Fibroblast of villous mesenchyme (primary cell): ENCODE measurements at regions not wholly inside any gene's neighbourhood (a gene's known extent, or its start where the extent isn't known, plus 50 kb on each side); places are given as distances from the start of the nearest gene placed in this dataset.
A peak's percentile ranks its signal among the peaks of the same experiment; 100 is the strongest.

Source experiments
- DNase-seq: peaks from one replicate; pipeline ENCODE4 v3.0.0-alpha.2; 2010; ENCODE audit warnings: low read depth
- H3K4me3 ChIP-seq: 2 replicates; pipeline ENCODE4 v1.5.1; 2011; ENCODE audit warnings: low read depth, mild to moderate bottlenecking, low read length
- TF ChIP-seq, protein P1 (sequence below): IDR thresholded peaks from 2 replicates; pipeline ENCODE4 v1.5.1; 2012; ENCODE audit warnings: low read depth, mild to moderate bottlenecking, low read length; ENCODE audit not compliant: insufficient read depth

DNA sequence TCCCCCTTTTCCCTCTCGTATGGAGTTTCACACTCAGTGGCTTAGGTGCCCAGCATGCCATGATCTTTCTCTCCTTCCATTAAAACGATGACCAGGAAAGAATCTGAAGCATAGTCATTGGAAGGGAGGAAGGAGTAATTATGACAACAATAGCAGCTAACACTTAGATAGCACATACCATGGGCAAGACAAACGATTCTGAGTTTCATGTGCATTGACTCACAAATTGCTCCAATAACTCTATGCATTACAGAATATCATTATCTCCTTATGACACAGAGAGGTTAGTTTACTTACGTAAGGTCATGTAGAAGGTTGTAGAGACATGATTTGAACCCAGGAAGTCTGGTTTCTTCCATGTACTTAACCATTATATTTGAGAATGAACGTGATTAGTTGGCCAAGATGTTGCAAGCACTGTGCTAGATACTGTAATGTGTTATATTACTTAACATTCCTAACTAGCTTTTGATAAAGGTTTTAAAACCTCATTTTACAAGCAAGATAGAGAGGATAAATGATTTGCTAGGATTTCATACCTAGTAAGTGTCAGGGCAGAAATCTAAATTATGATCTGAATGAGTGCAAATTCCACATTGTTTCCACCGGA is 162.4 kb downstream of the CAND1 start:
- TF ChIP-seq, protein P1, sequence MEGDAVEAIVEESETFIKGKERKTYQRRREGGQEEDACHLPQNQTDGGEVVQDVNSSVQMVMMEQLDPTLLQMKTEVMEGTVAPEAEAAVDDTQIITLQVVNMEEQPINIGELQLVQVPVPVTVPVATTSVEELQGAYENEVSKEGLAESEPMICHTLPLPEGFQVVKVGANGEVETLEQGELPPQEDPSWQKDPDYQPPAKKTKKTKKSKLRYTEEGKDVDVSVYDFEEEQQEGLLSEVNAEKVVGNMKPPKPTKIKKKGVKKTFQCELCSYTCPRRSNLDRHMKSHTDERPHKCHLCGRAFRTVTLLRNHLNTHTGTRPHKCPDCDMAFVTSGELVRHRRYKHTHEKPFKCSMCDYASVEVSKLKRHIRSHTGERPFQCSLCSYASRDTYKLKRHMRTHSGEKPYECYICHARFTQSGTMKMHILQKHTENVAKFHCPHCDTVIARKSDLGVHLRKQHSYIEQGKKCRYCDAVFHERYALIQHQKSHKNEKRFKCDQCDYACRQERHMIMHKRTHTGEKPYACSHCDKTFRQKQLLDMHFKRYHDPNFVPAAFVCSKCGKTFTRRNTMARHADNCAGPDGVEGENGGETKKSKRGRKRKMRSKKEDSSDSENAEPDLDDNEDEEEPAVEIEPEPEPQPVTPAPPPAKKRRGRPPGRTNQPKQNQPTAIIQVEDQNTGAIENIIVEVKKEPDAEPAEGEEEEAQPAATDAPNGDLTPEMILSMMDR: no peak
- DNase-seq: no peak

DNA sequence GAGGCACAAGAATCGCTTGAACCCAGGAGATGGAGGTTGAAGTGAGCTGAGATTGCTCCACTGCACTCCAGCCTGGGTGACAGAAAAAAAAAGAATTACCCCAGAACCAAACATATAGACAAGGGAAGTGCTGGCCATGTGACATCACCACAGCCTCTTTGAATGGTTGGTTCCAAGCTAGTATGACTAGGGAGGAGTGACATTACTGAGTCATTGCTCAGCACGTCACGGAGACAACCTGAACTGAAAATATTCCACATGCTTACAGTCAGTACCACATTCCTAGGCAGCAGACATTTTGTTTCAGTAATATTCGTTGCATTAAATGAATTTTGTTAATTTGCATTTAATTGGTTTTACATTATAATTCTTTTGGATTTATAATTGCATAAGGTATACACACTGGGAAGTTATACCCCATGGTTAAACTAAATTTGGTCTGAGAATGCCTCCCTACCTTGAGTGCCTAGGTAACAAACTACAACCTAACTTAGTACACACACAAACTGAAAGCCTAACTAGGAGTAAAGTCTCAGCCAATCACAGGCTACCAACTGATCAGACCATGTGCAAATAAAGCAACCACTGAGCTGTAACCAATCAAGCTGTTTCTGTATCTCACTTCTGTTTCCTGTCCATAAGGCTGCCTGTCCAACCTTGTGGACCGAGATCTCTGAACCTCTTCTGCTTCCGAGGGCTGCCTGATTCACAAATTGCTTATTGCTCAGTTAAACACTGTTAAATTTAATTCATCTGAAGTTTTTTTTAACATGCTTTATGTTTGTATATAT is 164.4 kb downstream of the CAND1 start:
- TF ChIP-seq, protein P1: no peak
- no peak for DNase-seq
- no peak overlapping the region for H3K4me3 ChIP-seq

More for the DNA sequence above, 162.4 kb downstream of the CAND1 start:
- H3K4me3 ChIP-seq: no peak overlapping the region

DNA sequence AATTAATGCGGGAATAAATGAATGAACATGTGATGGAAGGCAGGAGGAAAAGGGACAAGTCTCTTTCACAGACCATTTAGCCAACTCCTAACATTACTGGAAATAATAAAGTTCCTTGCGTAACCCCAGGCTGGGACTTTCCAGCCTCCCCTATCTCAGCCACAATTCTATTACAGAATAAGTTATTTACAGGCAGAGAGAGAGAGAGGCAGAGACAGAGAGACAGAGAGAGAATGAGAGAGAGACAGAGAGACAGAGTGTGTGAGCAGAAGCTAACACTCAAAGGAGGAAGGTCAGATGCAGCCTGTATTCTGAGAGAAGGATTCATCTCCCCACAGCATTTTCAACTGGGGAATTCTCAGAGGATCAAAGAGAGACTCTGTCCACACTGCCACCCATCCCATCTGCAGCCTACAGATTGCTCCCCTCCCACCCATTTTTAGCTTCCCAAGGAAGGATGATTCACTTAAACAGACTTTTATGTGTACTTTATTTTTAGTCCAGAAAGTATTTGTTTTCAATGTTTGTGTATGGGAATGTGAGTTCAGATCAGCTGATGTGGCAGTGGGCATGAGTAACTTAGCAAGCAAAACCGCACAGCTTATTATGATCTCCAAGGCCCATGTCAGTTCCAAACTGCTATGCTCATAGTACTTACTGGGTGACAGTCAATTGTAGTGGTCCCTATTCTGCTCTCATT is 165.7 kb downstream of the CAND1 start:
- TF ChIP-seq, protein P1: no peak
- H3K4me3 ChIP-seq: no peak overlapping the region
- DNase-seq: peak; percentile 95

DNA sequence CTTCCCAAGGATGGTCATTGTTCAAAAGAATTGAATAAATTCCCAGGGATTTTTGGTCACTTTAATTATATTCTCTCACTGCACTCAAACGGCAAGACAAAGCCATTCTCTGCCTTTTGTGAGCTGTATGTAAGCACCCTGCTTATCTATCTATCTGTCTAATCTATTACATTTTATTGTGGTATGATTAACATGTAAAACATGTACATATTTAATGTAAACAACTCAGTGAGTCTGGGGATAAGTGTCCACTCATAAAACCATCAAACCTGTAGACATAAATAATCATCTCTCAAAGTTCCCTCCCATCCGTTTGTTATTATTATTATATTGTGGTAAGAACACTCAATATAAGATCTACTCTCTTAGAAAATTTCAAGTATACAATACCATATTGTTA is 167.1 kb downstream of the CAND1 start:
- TF ChIP-seq, protein P1: no peak

DNA sequence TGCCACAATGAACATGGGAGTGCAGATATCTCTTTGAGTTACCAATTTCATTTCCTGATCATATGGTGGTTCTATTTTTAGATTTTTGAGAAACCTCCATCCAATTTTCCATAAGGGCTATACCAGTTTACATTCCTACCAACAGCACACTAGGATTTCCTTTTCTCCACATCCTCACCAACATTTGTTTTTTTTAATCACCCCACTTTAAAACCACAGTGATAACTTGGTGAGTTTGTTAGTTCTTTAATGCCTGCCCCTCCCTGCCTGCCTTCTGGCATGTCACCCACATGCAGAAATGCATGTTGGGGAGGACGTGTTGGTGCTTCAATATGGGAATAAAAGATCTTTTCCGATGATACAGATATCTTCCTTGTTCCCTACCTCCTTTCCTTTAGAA is 167.9 kb downstream of the CAND1 start:
- no peak overlapping the region for H3K4me3 ChIP-seq
- DNase-seq: no peak
- TF ChIP-seq, protein P1: no peak

More for the DNA sequence above, 167.1 kb downstream of the CAND1 start:
- peak; percentile 54 for DNase-seq
- no peak overlapping the region for H3K4me3 ChIP-seq

DNA sequence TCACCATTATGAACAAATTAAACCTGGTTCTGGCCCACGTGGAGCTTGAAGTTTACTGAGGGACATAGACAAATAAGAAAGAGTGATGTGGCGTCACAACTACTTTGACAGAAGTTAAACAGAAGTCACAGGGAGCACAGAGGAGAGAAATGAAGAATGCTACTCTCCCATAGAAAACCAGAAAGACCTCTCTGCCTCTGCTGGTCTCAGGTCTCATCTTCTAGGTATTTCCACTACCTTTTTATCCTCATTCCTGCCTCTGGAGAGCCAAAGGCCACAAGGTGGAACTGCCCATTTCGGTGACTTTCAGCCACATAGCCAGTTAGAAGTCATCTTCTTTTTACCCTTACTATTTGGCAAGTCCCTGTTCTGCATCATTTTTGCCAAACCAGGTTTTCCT is 170.5 kb downstream of the CAND1 start:
- no peak overlapping the region for H3K4me3 ChIP-seq
- DNase-seq: no peak
- TF ChIP-seq, protein P1: no peak
